MM.1S (cell line): ENCODE measurements at regions not wholly inside any gene's neighbourhood (a gene's known extent, or its start where the extent isn't known, plus 50 kb on each side); places are given as distances from the start of the nearest gene placed in this dataset.

Source experiments
- EZH2 ChIP-seq: fragments of 300-600 bp; sonication (generic); optimal IDR thresholded peaks from 2 replicates; pipeline ENCODE3; 2017; ENCODE audit warnings: low read depth, mild to moderate bottlenecking, antibody characterized with exemption, low read length, mixed read lengths
- TF ChIP-seq, protein P1 (sequence below): fragments of 300-600 bp; sonication (generic); IDR thresholded peaks from 2 replicates; pipeline ENCODE4 v1.5.1; 2016; ENCODE audit warnings: antibody characterized with exemption, low read length, mixed read lengths

DNA sequence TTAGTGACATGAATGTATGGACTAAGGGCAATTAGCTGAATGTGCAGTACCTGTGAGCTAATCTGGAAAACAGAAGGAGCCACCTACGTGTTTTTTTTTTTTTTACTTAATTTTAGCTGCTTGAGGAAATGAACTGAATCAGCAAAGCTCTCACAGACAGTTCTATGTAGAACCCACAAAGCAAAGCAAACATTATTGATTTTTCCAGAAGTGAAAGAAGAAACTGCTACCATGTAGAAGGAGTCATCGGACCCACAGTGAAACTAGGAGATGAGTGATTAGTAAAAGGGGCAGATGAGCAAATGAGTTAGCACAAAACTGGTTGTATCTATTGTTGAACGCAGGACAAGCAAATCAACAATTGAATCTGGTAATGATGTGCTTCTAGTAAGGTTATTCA, 94.1 kb upstream of the SLC7A1 start:
- no peak for TF ChIP-seq EZH2
- TF ChIP-seq, protein P1, sequence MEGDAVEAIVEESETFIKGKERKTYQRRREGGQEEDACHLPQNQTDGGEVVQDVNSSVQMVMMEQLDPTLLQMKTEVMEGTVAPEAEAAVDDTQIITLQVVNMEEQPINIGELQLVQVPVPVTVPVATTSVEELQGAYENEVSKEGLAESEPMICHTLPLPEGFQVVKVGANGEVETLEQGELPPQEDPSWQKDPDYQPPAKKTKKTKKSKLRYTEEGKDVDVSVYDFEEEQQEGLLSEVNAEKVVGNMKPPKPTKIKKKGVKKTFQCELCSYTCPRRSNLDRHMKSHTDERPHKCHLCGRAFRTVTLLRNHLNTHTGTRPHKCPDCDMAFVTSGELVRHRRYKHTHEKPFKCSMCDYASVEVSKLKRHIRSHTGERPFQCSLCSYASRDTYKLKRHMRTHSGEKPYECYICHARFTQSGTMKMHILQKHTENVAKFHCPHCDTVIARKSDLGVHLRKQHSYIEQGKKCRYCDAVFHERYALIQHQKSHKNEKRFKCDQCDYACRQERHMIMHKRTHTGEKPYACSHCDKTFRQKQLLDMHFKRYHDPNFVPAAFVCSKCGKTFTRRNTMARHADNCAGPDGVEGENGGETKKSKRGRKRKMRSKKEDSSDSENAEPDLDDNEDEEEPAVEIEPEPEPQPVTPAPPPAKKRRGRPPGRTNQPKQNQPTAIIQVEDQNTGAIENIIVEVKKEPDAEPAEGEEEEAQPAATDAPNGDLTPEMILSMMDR, result no peak
